Left renal cortex interstitium (tissue), 4 donors: ENCODE measurements at regions not wholly inside any gene's neighbourhood (a gene's known extent, or its start where the extent isn't known, plus 50 kb on each side); places are given as distances from the start of the nearest gene placed in this dataset.

Experiments used
- DNase-seq, 4 donors: peaks; one replicate each; pipeline ENCODE4 v3.0.0-alpha.2; 2013; ENCODE audit warnings: low read depth in 4 of 4, low spot score in 2 of 4, missing footprints in 1 of 4

DNA sequence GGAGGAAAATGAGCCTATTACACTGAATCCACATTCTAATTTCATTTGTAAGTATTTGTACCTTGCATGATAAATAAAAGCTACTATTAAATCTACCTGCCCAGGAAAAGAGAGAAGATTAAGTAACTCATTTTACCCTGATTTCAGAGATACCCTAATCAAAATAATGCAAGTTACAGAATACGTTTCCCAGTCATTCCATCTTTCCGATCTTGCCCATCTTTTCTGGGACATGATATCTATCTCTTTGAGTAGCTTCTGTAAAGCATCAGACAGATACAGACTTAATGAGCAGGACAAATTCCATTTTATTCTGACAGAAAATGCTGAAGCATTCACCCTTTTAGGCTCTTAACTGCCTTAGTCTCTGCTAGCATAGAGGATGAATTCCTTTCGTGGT, 56.6 kb downstream of the SPRY2 start:
- DNase-seq = no peak

DNA sequence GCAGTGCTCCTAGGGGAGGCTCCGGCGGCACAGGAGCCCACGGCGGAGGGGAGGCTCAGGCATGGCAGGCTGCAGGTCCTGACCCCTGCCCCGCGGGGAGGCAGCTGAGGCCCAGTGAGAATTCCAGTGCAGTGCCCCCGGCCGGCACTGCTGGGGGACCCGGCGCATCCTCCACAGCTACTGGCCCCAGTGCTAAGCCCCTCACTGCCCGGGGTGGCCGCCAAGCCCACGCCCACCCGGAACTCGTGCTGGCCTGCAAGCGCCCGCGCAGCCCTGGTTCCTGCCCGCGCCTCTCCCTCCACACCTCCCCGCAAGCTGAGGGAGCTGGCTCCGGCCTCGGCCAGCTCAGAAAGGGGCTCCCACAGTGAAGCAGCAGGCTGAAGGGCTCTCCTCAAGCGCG, 62.2 kb downstream of the SPRY2 start:
- DNase-seq = no peak

DNA sequence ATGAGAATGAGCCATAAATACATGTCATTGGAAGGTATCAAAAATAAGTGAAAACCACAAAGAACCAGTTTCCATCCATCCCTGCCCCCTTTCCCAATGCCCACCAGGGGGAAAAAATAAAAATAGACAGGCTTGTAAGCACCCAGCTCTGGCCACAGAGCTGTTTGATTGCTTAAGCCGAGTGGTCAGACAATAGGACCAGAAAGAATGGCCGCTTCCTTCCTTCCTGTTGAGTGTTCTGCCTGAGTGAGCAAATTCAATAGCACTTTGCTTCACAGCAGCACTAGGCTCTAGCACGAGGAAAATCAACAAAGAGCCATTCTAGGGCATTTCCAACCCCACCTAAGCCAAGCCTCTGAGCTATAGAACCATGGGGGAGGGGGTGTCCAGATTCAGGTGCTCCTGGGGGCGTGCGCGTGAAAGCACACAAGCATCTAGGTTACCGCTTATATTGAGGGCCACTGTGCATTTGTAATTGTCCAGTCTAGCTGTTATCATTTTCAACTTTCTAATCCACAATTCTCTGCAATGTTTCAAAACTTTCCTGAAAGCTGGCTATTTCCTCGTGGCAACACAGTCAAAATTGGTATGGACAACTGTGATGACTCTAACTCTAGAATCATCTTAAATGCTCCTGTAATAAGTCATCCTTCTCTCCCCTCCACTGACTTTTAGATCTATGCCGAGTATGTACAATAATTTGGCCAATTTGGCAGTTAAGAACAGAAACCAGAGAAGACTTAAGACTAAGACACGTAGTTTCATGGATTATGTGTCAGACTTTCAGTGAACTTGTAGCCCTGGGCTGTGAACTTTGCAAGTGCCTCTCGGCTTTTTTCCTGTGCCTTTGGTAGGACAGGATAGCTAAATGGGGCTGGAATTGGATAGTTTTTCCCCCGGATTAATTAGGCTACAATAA, 64.3 kb downstream of the SPRY2 start:
- DNase-seq = peak in 1 of 4 donors; percentile 34

DNA sequence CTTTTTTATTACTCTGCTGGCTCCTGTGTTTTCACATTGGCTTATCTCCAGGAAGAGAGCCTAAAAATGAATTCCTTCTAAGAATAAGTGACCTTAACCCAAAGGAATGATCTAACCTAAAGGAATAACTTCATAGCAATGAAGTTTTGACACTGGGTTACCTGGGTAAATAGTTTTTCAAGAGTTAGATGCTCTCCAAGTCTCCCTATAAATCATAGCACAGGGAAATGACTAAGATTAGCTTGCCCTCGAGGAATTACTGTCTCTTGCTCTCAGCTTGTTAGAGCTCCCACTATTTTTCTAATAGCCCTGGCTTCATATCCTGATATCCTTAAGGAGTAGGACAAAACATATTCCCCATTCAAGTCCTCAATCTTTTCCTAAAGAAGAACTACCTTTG, 66.3 kb downstream of the SPRY2 start:
- no peak for DNase-seq

DNA sequence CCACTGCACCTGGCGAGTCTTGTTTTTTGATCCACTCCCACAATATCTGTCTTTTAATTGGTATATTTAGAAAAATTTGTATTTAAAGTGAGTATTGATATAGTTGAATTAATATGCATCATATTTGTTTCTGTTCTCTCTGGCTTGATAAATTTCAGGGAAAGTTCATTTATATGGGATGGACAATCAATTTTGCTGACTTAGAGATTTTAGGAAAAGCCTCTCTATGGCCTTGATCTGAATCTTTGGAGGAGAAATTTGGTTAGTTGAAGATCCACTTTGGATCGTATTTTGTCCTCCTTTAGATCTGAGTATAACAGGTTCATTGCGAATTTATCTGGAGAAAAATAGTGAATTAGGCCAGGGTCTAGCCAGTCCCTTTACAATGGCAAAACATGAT, 67.2 kb downstream of the SPRY2 start:
- no peak for DNase-seq

DNA sequence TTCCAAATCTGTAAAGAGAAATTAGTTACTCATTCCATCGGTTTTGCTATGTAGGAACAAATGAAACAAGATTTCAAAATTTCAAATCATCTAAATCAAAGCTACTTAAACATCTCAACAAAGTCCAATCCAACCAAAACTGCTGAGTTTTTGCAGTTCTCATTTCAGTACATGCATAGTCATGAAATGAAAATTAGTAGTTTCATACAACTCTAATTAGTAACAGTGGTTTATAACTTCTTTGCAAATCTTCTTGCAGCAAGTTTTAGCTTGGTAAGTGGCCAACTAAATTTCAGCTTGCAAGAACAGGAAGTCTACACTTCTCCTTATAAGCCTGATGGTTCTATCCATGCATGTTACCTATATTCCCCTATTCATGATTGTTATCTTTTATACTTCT, 75.6 kb downstream of the SPRY2 start:
- no peak for DNase-seq

DNA sequence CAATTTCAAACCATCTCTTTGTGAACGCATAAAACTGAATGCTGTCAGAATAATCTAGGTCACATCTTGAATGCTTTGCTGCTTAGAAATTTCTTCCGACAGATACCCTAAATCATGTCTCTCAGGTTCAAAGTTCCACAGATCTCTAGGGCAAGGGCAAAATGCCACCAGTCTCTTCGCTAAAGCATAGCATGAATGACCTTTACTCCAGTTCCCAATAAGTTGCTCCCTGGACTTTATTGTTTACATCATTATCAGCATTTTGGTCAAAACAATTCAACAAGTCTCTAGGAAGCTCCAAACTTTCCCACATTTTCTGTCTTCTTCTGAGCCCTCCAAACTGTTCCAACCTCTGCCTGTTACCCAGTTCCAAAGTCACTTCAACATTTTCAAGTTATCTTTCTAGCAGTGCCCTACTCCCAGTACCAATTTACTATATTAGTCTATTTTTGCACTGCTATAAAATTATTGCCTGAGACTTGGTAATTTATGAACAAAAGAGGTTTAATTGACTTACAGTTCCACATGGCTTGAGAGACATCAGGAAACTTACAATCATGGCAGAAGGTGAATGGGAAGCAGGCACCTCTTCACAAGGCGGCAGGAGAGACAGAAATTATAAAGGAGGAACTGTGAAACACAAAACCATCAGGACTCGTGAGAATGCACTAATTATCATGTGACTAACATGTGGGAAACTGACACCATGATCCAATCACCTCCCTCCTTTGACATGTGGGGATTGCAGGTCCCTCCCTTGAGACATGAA, 77.0 kb downstream of the SPRY2 start:
- DNase-seq = no peak

DNA sequence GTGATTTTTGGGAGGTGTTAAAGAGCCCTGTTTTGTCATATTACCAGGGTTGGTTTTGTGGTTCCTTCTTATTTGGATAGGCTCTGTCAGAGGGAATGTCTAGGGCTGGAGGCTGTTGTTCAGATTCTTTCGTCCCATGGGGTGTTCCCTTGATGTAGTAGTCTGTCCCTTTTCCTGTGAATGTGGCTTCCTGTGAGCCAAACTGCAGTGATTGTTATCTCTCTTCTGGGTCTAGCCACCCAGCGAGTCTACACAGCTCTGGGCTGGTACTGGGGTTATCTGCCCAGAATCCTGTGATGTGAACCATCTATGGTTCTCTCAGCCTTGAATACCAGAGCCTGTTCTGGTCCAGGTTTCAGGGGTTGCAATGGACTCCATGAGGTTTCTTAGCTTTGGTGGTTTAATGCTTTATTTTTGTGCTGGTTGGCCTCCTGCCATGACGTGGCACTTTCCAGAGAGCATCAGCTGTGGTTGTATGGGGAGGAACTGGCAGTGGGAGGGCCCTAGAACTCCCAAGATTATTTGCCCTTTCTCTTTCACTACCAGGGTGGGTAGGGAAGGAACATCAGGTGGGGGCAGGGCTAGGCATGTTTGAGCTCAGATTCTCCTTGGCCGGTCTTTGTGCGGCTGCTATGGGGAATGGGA, 78.8 kb downstream of the SPRY2 start:
- no peak for DNase-seq

DNA sequence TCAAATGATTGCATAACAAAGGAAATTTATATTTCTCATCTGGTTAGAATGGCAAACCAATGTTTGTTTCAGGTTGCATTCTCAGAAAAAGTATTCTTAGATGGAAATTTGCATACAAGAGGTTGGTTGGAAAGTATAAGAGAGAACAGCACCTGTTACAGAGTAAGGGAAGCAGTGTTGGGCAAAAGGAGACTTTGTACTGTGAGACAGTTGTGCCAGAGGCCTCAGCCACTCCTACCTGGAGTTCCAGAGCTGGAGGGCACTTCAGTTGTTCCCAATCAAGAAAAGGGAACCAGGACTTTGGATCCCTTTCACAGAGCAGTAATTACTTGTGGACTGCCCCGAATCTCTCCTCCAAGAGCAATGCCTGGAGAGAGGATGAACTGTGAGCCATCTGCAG, 81.8 kb downstream of the SPRY2 start:
- no peak for DNase-seq

DNA sequence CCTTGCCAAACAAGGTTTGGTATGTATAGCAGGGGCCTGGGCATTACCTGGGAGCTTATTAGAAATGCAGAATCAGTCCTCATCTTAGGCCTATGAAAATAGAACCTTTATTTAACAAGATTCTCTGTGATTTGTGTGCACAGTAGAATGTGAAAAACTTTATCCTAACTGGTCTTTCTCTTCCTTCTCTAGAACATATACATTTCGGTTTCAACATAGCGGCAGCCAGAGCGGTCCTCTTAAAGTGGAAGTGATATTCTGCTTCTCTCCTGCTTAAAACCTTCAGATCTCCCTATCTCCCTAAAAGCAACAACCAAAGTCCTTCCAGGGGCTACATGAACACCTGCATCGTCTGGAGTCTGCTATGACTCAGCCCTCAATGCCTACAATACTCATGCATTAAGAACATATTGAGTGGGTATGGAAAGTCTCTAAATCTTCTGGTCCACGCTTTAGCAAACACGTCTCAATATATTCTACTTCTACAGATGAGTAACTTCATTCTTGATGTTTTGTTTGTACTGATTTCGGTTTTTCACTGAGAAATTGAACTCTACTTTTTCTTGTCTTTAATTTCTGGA, 84.5 kb downstream of the SPRY2 start:
- no peak for DNase-seq

DNA sequence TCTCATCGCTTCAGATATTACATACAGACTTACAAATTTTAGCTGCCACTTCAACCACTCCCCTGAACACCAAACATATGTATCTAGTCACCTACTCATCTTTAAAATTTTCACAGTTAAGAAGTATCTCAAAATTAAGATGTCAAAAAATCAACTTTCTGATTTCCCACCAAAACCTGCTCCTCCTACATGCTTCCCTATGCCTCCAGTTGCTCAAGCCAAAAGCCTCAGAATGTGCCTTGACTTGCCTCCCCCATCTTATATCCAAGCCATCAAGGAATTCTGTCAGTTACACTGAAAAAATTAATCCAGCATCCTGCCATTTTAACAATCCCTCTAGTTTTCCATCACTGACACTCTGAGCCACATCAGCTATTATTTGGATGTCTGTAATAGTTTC, 85.0 kb downstream of the SPRY2 start:
- DNase-seq = no peak

DNA sequence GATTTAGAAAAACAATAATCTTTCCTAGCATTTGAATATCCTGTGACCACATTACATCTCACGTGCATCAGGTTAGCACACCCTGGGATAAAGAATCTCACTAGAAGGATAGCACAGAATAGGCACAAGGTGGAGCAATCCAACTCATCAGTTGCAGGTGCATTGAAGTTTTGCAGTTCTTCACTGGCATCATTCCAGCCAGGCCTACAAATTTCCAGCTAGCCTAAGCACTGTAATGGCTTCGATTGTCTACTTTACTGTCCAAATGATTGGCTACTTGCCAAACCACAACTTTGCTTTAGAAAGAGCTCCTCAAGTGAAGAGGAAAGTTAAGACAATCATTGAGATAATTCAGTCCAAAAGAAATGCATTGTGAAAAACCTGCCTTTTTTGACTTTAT, 89.5 kb downstream of the SPRY2 start:
- DNase-seq = no peak

DNA sequence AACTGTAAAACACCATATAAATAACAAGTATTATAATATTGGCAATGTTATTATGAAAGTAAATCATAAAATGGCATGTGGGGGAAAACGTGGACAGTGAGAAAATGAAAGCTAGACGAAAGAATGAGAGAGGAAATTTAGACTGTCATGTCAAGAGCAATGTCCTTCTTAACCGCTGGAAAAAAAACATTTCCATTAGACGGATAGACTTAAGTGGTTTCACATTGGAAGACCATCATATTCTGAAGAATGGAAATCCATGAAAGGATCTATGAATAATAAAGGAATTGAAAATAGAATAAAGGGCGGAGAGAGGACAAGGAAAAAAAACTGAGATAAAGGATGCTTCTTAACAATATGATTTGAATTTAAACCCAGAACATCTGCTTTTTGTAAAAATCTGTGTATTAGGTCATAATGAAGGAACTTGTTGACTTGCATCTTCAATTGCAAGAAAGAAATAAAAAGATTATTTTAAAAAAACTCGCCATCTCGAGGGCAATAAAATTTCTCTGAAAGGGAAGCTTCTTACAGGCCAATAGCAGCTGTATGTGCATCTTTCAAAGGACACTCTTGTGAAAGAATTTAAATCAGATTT, 90.6 kb downstream of the SPRY2 start:
- DNase-seq = no peak

DNA sequence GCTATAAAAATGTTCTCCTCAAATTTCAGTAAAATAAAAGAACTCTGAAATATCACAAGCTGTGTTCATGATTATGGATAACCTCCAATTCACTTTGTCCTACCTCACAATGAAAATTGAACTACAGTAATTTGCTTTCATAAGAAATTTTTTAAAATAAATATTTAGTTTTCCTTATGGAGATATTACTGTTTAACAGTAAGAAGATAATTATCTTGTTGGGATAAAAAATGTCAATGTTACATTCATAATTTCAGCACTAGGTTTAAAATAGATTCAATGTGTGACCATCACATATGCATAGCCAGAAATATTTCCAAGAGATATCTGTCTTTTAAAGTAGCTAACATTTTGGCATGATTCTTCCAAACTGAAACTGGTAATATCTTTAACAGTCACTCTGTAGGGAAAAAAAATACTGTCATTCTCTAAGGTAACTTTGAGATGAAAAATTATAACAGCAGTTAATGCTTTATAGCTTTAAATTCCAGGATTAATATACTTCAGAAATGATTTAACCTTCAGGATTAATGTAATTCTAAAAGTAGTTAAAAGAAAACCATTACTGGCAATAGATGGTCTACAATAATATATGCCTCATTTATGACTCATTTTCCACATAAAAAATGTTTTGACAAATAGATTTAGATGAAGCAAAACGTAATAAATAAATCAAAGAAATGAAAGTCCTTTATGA, 91.3 kb downstream of the SPRY2 start:
- DNase-seq = no peak

DNA sequence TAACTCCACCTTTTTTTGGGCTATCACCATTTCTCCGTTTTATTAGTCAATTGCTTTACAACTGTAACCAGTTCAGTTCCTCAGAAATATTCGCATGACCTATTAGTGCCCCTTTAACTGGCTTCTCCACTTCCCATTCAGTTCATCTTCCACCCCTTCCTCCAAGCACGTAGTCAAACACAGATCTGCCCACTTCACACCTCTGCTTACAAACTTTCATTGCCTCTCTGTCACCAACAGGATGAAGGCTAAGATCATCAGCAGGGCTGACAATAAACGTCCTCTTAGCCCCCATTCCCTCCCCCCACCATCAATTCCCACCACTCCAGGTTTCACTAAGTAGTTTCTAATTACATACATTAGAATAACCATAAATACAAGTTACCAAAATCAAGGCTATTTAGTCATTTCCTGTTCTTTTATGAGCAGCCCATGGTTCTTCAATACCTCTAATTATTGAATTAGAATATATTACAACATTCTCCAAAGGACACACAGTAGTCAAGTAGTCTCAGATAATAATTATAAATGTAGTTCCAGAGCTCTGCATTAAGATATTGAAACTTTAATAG, 95.7 kb downstream of the SPRY2 start:
- no peak for DNase-seq

DNA sequence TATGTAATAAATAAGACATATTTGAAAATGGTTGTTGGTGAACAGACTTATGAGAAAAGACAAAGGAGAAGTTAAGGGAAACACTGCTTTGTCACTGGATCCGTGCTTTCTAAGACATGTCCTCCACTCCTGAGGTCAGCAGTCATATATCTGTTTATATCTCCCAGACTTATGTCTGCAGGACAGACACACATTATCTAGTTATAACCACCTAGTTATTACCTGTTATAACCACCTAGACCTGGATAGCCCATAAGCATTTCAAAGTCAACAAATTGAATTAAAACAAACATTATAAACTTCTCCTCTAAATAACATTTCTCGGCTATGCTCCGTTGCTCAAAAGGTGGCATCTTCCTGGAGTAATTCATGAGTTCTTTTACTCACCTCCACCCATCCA, 96.4 kb downstream of the SPRY2 start:
- no peak for DNase-seq

DNA sequence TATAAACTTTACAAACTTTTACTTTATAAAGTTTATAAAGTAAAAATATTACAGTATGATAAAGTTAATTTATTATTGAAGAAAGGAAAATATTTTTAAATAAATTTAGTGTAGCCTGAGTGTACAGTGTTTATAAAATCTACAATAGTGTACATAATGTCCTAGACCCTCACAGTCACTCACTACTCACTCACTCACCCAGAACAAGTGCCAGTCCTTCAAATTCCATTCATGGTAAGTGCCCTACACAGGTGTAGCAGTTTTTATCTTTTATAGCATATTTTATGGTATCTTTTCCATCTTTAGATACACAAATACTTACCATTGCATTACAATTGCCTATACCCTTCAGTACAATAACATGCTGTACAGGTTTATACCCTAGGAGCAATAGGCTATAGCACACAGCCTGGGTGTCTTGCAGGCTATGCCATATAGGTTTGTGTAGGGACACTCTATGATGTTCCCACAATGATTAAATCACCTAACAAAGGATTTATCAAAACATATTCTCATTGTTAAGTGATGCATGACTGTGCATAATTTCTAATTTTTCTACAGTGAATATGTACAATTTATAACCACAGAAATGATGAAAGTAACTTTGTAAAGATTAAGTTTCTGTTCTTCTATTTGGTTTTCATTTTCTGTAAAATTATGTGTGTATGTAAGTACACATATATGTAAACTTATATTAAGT, 98.0 kb downstream of the SPRY2 start:
- no peak for DNase-seq

DNA sequence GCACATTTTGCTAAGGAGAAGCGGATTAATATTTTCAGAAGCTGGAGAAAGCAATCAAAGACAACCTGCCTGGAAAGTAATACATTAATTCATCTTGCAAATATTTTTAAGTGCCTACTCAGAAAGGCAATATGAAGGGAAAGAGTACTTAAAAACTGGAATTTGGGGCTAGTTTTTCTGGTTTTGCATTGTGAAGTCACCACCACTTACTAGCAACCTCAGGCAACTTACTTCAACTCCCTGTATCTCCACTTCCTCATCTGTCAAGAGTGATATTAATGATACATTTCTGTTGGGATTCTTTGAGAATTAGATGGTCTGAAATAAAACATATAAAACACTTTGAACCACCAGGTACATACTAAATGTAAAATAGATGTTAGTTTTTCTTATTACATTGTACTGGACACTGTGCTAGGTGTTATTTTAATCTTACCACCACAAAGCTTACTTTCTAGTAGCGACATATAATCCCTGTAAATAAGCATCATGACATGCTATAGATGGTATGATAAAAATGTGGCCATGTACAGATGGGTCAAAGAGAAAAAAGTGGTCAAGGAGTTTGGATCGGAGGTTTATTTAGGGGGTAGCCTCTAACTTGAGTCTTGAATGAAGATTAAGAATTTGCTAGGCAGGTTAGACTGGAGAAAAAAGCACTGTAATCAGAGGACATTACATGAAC, 101.2 kb downstream of the SPRY2 start:
- no peak for DNase-seq

DNA sequence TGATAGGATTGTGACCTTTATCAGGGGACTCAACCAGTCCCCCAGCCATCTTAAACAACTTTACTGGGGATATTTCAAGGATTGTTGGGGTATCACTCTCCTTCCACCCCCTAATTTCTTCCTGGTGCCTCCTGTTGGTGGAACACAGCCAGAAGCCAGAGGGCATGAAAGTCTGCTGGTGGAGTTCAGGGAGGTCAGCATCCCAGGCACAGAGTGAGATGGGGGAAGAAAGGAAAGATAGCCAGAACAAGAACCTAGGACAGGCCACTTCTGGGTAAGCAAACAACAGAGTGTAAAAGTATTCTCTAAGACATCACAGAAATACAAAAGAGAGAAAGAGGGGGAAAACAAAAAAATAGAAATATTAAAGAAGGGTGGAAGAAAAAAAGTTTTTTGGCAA, 101.8 kb downstream of the SPRY2 start:
- DNase-seq = no peak
